Hepatocyte (in vitro differentiated cells): ENCODE measurements at regions not wholly inside any gene's neighbourhood (a gene's known extent, or its start where the extent isn't known, plus 50 kb on each side); places are given as distances from the start of the nearest gene placed in this dataset.
"Not testable (repeated sequence)": the region's sequence is repeated elsewhere in the genome, so short reads cannot be mapped to it uniquely, and the experiment has no call there.

ENCODE experiments used
- EZH2 ChIP-seq: fragments of 200-600 bp; sonication (generic); IDR thresholded peaks from 2 replicates; pipeline ENCODE4 v1.6.1; 2016; ENCODE audit warnings: antibody characterized with exemption, mild to moderate bottlenecking, borderline replicate concordance
- EZH2phosphoT487 ChIP-seq: fragments of 200-600 bp; sonication (generic); IDR thresholded peaks from one replicate; pipeline ENCODE4 v1.6.1; 2018; ENCODE audit warnings: antibody characterized with exemption, mild to moderate bottlenecking, low read depth, moderate library complexity; ENCODE audit not compliant: unreplicated experiment, severe bottlenecking
- TF ChIP-seq, protein P1 (sequence below): fragments of 200-600 bp; sonication (generic); IDR thresholded peaks from 2 replicates; pipeline ENCODE4 v1.5.1; 2016; ENCODE audit warnings: antibody characterized with exemption, mild to moderate bottlenecking; ENCODE audit not compliant: poor library complexity

DNA sequence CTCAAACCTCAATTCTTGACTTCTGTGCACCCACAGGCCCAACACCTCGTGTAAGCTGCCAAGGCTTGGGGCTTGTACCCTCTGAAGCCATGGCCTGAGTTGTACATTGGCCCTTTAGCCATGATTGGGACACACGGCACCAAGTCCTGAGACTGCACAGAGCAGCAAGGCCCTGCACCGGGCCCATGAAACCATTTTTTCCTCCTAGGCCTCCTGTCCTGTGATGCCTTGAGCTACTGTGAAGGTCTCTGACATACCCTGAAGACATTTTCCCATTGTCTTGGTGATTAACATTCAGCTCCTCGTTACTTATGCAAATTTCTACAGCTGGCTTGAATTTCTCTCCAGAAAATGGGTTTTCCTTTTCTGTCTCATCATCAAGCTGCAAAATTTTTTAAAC is 52.3 kb upstream of the FRG1 start:
- TF ChIP-seq, protein P1, sequence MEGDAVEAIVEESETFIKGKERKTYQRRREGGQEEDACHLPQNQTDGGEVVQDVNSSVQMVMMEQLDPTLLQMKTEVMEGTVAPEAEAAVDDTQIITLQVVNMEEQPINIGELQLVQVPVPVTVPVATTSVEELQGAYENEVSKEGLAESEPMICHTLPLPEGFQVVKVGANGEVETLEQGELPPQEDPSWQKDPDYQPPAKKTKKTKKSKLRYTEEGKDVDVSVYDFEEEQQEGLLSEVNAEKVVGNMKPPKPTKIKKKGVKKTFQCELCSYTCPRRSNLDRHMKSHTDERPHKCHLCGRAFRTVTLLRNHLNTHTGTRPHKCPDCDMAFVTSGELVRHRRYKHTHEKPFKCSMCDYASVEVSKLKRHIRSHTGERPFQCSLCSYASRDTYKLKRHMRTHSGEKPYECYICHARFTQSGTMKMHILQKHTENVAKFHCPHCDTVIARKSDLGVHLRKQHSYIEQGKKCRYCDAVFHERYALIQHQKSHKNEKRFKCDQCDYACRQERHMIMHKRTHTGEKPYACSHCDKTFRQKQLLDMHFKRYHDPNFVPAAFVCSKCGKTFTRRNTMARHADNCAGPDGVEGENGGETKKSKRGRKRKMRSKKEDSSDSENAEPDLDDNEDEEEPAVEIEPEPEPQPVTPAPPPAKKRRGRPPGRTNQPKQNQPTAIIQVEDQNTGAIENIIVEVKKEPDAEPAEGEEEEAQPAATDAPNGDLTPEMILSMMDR = not testable (repeated sequence)
- not testable (repeated sequence) for TF ChIP-seq EZH2, EZH2phosphoT487
